Ecto neural progenitor cell (in vitro differentiated cells): ENCODE measurements at regions not wholly inside any gene's neighbourhood (a gene's known extent, or its start where the extent isn't known, plus 50 kb on each side); places are given as distances from the start of the nearest gene placed in this dataset.
"Not testable (repeated sequence)": the region's sequence is repeated elsewhere in the genome, so short reads cannot be mapped to it uniquely, and the experiment has no call there.

ENCODE experiments used
- DNase-seq: peaks from one replicate; pipeline ENCODE4 v3.0.0-alpha.2; 2018; ENCODE audit warnings: low spot score

- DNase-seq: no peak
Measured at GRCh38 chr11:92605667-92606066, 363.8 kb upstream of the MTNR1B start.

GRCh38 chr11:92607969-92608722 lies 361.3 kb upstream of the MTNR1B start:
- no peak for DNase-seq

DNA sequence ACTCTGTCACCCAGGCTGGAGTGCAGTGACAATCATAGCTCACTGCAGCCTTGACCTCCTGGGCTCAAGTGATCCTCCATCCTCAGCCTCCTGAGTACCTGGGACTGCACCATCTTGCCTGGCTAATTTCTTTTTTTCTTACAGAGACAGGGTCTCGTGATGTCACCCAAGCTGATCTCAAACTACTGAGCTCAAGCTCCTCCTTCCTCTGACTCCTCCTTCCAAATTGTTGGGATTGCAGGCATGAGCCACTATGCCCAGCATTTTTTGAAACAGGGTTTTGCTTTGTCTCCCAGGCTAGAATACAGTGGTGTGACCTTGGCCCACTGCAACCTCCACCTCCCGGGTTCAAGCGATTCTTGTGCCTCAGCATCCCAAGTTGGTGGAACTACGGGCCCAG lies 358.3 kb upstream of the MTNR1B start:
- DNase-seq: no peak

DNA sequence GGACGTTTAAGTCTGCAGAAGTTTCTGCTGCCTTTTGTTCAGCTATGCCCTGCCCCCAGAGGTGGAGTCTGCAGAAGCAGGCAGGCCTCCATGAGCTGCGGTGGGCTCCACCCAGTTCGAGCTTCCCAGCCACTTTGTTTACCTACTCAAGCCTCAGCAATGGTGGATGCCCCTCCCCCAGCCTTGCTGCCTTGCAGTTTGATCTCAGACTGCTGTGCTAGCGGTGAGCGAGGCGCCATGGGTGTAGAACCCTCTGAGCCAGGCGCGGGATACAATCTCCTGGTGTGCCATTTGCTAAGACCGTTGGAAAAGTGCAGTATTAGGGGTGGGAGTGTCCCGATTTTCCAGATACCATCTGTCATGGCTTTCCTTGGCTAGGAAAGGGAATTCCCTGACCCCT lies 351.4 kb upstream of the MTNR1B start:
- DNase-seq: not testable (repeated sequence)

- no peak for DNase-seq
Measured at GRCh38 chr11:92623055-92623454, 346.4 kb upstream of the MTNR1B start.

- DNase-seq: no peak
Measured at GRCh38 chr11:92625894-92626293, 343.6 kb upstream of the MTNR1B start.

- DNase-seq: no peak
Measured at GRCh38 chr11:92626624-92627023, 342.8 kb upstream of the MTNR1B start.

DNA sequence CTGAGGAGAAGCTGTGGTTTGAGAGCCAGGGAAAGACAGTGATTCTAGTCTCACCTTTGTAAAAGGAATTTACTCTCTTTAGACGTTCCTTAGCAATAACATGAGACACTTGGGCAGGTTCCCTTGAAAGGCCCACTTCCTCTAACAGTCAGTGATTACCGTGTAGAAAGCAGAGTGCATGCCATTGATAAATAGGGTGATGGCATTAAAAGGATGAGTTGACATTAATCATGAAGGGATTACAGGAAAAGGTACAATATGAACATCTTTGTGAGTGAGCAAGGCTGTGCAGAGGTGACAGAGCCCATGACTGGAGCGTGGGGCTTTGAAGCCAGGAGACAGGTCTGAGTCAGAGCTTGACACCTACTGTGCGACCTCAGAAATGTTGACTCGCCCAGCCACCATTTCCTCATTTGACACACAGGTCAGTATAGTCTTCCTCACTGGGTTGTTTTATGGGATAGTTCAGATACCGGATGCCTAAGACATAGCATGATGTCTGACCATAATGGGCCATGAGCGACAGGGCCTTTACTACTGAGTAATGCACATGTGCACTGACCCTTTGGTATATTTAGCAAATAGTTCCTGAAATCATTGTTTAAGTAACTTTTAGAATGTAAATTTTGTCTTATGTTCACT lies 341.7 kb upstream of the MTNR1B start:
- DNase-seq: no peak

DNA sequence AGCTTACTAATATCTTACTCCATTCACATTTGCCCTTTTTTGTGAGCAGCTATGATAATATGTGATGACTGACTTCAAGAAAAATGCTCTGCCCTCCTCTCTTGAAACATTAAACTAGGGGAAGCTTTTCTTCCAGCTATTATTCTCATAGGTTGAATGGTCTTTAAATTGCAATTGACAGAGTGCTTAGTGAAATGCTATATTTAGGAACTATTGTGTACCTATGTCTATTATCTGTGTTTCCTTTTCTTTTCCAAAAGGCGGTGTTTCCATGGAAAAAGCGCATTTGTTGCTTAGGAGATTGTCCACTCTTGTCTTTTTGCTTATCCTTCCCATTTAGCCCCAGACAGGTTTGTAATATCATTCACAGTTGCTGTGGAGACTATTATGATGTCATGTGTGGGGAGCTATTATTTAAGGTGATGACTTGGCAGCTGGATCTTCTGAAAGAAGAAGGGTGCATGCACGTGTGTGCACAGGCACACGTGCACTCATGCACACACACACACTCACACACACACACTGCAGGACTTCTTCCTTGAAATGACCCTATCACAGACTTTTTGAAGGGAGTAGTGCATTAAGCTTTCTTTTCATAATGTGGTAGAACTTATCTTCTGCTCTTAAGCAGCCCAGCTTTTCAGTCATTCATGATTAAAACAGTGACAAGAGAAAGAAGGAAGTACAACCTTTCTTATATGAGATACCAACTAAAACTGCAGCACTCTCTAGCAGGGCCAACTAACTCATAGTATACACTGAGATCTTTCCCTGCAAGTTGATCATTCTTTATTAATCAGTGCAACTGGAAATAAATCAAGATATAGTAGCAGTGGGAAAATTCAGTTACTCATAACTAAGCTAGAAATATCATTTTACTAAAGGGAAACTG lies 340.8 kb upstream of the MTNR1B start:
- DNase-seq: no peak

DNA sequence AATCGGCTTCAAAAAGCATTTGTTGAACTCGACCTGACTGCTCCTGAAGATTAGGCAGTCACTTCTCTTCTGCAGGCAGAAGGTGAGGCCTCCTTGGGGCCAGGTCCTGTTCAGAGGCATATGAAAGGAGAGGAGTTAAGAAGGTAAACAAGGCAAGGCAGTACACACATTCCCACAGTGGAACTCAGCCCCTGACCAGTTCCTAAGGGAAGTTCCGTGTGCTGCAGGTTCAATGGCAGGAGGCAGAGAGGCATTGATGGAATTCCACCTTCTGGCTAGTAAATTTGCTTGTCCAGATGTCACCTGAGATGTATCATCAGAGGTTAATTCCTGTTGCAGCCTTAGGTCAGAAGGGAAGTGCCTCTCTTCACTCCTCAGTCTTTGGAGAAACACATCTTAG lies 337.0 kb upstream of the MTNR1B start:
- no peak for DNase-seq

DNA sequence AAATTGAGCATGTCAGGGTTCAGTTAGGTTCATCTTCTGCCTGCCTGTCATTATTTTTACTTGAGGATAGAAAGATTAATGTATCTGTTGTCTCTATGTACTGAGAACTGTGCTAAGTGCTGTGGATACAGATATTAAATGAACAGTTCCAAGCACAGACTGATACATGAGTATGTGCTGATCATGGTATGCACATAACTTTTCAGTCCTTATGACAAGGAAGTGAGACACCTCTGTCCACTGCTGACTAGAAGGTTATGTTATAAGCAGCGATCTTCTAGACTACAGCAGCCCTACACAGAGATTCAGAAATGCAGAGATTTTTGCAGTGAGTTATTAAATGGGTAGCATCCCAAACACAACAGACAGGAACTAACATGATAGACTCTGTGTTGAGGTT lies 335.6 kb upstream of the MTNR1B start:
- DNase-seq: no peak

GRCh38 chr11:92636543-92637188 lies 332.8 kb upstream of the MTNR1B start:
- DNase-seq: no peak

GRCh38 chr11:92638678-92639077 lies 330.8 kb upstream of the MTNR1B start:
- DNase-seq: no peak

DNA sequence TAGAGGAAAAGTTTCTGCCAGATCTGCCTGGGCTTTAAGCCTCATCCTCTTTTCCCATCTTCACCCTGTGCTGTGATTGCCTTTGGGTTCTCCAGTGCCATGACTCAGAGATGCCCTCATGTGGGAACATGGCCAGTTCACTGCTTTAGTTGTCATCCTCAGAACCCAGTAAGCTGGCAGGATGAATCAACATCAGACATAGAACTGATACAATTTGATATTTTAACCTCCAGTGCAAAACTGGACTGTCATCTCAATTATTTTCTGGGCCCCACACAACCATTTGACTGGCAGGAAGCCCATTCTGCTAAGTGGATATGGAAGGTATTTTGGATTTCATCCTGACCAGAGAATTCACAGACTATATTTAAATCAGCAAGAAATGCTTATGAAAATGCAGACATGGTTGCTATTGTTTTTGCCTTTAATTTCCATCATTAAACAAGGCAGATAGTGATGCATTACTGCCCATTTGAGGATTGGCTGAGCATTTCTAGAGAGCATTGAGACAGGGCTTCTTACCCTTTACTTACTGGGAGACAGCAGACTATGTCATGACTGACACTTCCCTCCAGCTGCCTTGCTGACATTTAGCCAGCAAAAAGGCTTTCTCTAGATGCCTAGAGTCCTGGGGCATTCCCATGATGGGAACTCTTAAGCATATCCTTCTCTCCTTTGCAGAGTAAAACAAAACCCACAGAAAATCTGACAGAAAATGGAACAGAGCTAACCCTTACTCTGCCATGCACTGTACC lies 327.1 kb upstream of the MTNR1B start:
- DNase-seq: no peak

DNA sequence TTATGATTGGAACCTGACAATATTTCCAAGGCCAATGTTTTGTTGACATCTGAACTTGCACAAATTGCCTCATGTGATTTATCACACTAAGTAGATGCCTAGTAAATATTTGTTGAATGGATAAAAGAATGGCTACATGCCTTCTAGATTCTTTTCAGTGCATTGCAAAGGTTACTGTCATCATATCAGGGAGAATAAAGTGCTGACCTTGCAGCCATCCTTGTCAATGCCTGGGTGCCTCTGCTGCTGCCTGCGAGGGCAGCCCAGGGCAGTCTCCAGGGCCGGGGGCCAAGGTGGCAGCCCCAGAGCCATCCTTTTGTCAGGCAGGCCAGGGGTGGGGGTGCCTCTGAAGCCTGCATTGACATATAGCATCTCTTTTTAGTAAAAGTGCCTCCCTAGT lies 325.6 kb upstream of the MTNR1B start:
- no peak for DNase-seq

- DNase-seq: no peak
Measured at GRCh38 chr11:92644595-92645445, 324.6 kb upstream of the MTNR1B start.

DNA sequence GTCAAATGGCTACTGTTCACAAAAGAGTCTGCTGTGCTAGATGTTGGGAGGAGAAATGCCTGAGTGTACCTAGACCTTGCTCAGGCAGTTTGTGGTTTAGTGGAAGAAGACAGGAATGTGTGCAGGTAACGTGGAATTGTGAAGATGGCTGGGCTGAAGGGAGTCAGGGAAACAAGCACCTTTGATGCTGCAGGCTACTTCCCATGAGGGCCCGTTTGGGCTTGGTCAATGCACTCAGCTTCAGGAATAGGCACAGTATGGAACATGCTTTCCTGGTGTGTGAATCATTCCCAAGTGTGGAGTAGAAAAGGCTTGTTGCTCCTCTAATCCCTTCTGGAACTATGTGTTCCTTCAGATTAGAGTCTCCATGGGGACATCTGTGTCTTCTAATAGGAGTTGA lies 318.3 kb upstream of the MTNR1B start:
- no peak for DNase-seq

- DNase-seq: no peak
Measured at GRCh38 chr11:92653454-92653853, 316.0 kb upstream of the MTNR1B start.

DNA sequence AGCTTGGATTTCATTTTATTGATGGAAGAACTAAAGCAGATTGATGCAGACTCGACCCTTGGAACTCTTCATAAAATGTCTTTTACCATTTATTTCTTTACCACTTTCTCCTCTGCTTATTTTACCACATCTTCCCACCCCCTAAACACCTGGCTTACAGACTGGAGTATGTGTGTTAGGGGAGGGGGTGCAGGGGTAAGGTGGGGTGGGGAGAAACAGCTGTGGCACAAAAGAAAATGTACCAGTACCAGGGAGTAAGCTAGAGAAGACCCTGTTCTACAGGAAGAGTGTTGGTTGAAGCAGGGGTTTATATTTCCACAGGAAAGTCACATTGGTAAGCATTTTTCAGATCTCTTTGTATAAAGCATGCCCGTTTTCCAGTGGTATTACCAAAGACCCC lies 312.7 kb upstream of the MTNR1B start:
- no peak for DNase-seq

- no peak for DNase-seq
Measured at GRCh38 chr11:92657226-92657625, 312.2 kb upstream of the MTNR1B start.

DNA sequence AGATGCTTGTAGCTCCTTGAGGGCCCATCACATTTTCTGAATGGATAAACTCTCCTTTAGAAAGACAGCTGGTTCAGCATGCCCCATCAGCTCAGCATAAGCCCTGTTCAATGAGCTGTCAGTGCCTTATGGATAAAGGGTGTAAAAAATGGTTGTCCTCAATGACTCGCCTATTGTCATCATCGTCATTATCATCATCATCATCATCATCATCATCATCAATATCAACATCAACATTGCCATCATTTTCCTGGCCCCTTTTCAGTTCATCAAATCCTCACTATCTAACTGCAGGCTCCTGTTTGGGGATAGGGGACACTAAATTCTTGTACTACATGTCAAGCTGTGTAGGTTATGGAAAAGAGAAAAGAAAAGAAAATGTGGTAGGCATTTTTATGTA lies 310.7 kb upstream of the MTNR1B start:
- DNase-seq: no peak
